WERI-Rb-1 (cell line): ENCODE measurements at regions not wholly inside any gene's neighbourhood (a gene's known extent, or its start where the extent isn't known, plus 50 kb on each side); places are given as distances from the start of the nearest gene placed in this dataset.
A peak's percentile ranks its signal among the peaks of the same experiment; 100 is the strongest.

Experiments
- DNase-seq: peaks from one replicate; pipeline ENCODE4 v3.0.0-alpha.2; 2020
- H3K27ac ChIP-seq: fragments of 250-450 bp; sonication (Bioruptor Pico); 2 replicates; pipeline ENCODE4 v1.5.1; 2020; ENCODE audit warnings: mild to moderate bottlenecking, moderate library complexity
- H3K27me3 ChIP-seq: fragments of 250-450 bp; sonication (Bioruptor Pico); 2 replicates; pipeline ENCODE4 v1.5.1; 2021; ENCODE audit warnings: mild to moderate bottlenecking, low read depth, moderate library complexity; ENCODE audit not compliant: insufficient read depth, severe bottlenecking
- H3K36me3 ChIP-seq: fragments of 250-450 bp; sonication (Bioruptor Pico); 2 replicates; pipeline ENCODE4 v1.5.1; 2020; ENCODE audit warnings: mild to moderate bottlenecking, moderate library complexity
- H3K4me3 ChIP-seq: 2 replicates; pipeline ENCODE4 v1.5.1; 2011; ENCODE audit warnings: low read depth, mild to moderate bottlenecking, control low read depth, low read length
- H3K9me3 ChIP-seq: fragments of 250-450 bp; sonication (Bioruptor Pico); 2 replicates; pipeline ENCODE4 v1.5.1; 2021; ENCODE audit warnings: mild to moderate bottlenecking, moderate library complexity; ENCODE audit not compliant: severe bottlenecking
- CTCF ChIP-seq: IDR thresholded peaks from 2 replicates; pipeline ENCODE4 v1.5.1; 2011; ENCODE audit warnings: low read depth, mild to moderate bottlenecking, control low read depth, inconsistent platforms, low read length

GRCh38 chr4:122224348-122224747, 72.2 kb downstream of the BLTP1 start:
- Histone ChIP-seq H3K36me3 (peaks cover 4% of the 10 kb centered on the region), H3K27me3 (no peaks in the 10 kb centered on the region), H3K9me3 (no peaks in the 10 kb centered on the region), H3K4me3 (no peak overlapping the region), H3K27ac (no peak overlapping the region)
- peak; percentile 27; the same call in 1 of the 2 replicates for TF ChIP-seq CTCF
- DNase-seq, result peak; percentile 12

- H3K4me3 ChIP-seq, result no peak overlapping the region
- H3K9me3 ChIP-seq, result no peaks in the 10 kb centered on the region
- no peak overlapping the region for H3K27ac ChIP-seq
- no peaks in the 10 kb centered on the region for H3K27me3 ChIP-seq
- DNase-seq, result no peak
- no peaks in the 10 kb centered on the region; the same call in none of the 2 replicates for H3K36me3 ChIP-seq
- TF ChIP-seq CTCF, result no peak
Measured at GRCh38 chr4:122227202-122227601, 75.1 kb downstream of the BLTP1 start.

GRCh38 chr4:122229857-122230256, 77.7 kb downstream of the BLTP1 start:
- no peaks in the 10 kb centered on the region for H3K27me3 ChIP-seq
- H3K36me3 ChIP-seq, result no peaks in the 10 kb centered on the region; the same call in none of the 2 replicates
- TF ChIP-seq CTCF, result no peak

GRCh38 chr4:122232633-122233032, 80.5 kb downstream of the BLTP1 start:
- H3K9me3 ChIP-seq, result no peaks in the 10 kb centered on the region
- H3K27me3 ChIP-seq, result no peaks in the 10 kb centered on the region
- H3K4me3 ChIP-seq, result no peak overlapping the region
- H3K36me3 ChIP-seq, result no peaks in the 10 kb centered on the region; the same call in none of the 2 replicates
- TF ChIP-seq CTCF, result no peak
- no peak for DNase-seq
- H3K27ac ChIP-seq, result no peak overlapping the region

More at GRCh38 chr4:122229857-122230256, 77.7 kb downstream of the BLTP1 start:
- Histone ChIP-seq H3K9me3 (no peaks in the 10 kb centered on the region), H3K4me3 (no peak overlapping the region), H3K27ac (no peak overlapping the region)
- DNase-seq, result no peak

GRCh38 chr4:122234686-122235085, 82.6 kb downstream of the BLTP1 start:
- Histone ChIP-seq H3K36me3 (peaks cover 4% of the 10 kb centered on the region), H3K27ac (no peak overlapping the region)
- no peak for DNase-seq

More at GRCh38 chr4:122234686-122235085, 82.6 kb downstream of the BLTP1 start:
- no peaks in the 10 kb centered on the region for H3K9me3 ChIP-seq
- TF ChIP-seq CTCF, result no peak
- no peak overlapping the region for H3K4me3 ChIP-seq
- no peaks in the 10 kb centered on the region for H3K27me3 ChIP-seq
